Naive B cell (primary cell): ENCODE measurements at regions not wholly inside any gene's neighbourhood (a gene's known extent, or its start where the extent isn't known, plus 50 kb on each side); places are given as distances from the start of the nearest gene placed in this dataset.

Experiments used
- ATAC-seq, 2 donors: fragments of 150-1000 bp; cut with Tn5 transposase; 2 replicates each; pipeline ENCODE4 v1.10.0; 2021; ENCODE audit warnings: low read depth in 2 of 2, mild to moderate bottlenecking in 2 of 2, moderate library complexity in 2 of 2
- DNase-seq: peaks from one replicate; pipeline ENCODE4 v3.0.0; 2022
- H3K27ac Mint-ChIP-seq, 6 donors: one replicate each; pipeline ENCODE4 v1.8.0; 2020 to 2022; ENCODE audit warnings: mild to moderate bottlenecking in 6 of 6, mixed read lengths in 6 of 6, moderate library complexity in 5 of 6, inconsistent platforms in 2 of 6
- H3K27me3 Mint-ChIP-seq, 3 donors: one replicate each; pipeline ENCODE4 v1.8.0; 2021 to 2022; ENCODE audit warnings: mixed read lengths in 3 of 3, mild to moderate bottlenecking in 1 of 3
- H3K36me3 Mint-ChIP-seq, 2 donors: one replicate each; pipeline ENCODE4 v1.8.0; 2020 to 2022; ENCODE audit warnings: mixed read lengths in 2 of 2, inconsistent platforms in 1 of 2, mild to moderate bottlenecking in 1 of 2
- H3K4me1 Mint-ChIP-seq, 3 donors: one replicate each; pipeline ENCODE4 v1.8.0; 2020 to 2022; ENCODE audit warnings: mixed read lengths in 3 of 3, inconsistent platforms in 1 of 3, mild to moderate bottlenecking in 1 of 3, moderate library complexity in 1 of 3
- H3K4me3 Mint-ChIP-seq, 8 donors: one replicate each; pipeline ENCODE4 v1.8.0; 2020 to 2022; ENCODE audit warnings: mild to moderate bottlenecking in 8 of 8, mixed read lengths in 8 of 8, moderate library complexity in 8 of 8, inconsistent platforms in 2 of 8
- H3K9me3 Mint-ChIP-seq, 7 donors: one replicate each; pipeline ENCODE4 v1.8.0; 2020 to 2022; ENCODE audit warnings: mixed read lengths in 7 of 7, mild to moderate bottlenecking in 5 of 7, inconsistent platforms in 2 of 7, moderate library complexity in 1 of 7

DNA sequence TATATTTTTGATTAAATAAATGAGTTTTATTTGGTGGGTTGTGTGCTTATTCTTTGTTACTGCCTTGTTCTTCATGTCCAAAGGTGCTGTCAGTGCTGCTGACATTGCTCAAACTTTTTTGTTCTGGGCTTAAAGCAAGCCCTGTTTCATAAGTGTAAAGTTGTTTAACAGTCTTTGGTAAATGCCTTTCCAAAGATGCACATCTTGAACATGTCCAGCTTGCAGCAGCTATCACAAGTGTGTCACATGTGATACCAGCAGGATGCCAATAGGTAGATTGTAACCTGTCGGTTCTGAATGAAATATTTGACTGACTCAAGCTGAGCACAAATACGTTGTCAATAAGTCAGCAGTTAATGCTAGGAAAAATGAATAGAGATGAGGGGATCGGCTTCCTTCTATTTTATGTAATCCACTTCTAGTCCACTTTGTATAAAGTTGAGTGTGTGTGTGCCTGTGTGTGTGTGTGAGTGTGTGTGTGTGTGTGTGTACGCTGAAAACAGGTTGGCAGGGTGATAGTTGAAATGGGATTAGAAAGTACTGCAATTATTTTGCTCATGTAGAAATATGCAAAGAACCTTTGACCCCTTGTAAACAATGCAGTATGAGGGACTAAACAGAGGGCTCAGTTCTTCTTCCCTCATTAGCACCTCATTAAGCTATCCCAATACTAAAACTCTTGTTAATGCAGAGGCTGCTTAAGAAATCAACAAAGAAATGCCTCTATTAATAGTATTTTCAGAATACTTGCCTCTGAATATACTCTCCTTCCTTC lies 986.5 kb downstream of the TUSC7 start:
- DNase-seq (no peak), ATAC-seq (no peak)
- H3K4me3 Mint-ChIP-seq = no peak overlapping the region
- no peak overlapping the region for H3K27ac Mint-ChIP-seq
- H3K36me3 Mint-ChIP-seq = no peaks in the 10 kb centered on the region
- H3K9me3 Mint-ChIP-seq = peaks cover 0 to 18% (median 3%) of the 10 kb centered on the region in 7 donors
- H3K27me3 Mint-ChIP-seq = peaks cover 0 to 13% (median 4%) of the 10 kb centered on the region in 3 donors
- H3K4me1 Mint-ChIP-seq = no peaks in the 10 kb centered on the region

DNA sequence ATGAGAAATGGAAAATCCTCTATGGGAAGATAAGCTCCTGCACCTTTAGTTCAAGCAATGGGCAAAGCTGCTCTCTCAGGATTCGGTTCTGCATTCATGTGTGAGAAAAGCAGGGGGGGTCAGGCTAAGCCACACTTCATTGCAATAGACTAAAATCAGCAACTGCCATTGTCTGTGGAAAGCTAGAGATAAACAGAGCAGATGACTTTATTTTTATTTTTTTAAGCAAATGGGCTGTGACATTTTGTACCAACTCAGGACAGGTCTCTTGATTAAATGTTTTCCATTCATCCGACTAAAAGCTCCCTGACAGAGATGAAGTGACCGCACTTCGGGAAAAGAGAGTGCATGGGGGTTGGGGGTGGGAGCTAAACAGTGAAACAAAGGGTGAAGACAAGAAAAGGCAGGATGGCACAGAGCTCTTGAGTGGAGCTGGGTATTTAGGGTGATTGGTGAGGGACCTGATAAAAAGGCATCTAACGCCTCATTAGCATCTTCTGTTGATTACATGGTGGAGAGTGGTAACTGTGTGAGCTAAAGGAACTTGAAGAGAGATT lies 987.4 kb downstream of the TUSC7 start:
- no peak for DNase-seq
- H3K36me3 Mint-ChIP-seq = no peaks in the 10 kb centered on the region
- H3K27me3 Mint-ChIP-seq = peaks cover 0 to 13% (median 4%) of the 10 kb centered on the region in 3 donors
- no peaks in the 10 kb centered on the region for H3K4me1 Mint-ChIP-seq
- H3K9me3 Mint-ChIP-seq = peaks cover 0 to 18% (median 4%) of the 10 kb centered on the region in 7 donors
- no peak overlapping the region for H3K4me3 Mint-ChIP-seq
- no peak overlapping the region for H3K27ac Mint-ChIP-seq
- ATAC-seq = no peak

DNA sequence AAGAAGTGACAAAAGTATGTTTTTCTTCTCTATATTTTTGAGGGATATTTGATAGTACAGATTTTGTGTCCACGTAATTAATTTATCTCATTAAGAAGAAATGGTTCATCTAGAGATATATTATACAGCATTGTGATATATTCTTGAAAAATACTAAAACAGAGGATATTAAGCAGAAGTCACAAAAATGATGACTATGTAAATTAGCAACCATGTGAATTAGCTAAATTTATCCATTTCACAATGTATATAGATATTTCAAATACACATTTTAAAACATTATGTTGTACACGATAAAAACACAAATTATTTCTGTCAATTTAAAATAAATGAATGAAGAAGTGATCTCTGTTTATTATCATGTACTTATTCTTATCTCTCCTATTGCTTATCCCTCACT lies 989.5 kb downstream of the TUSC7 start:
- Mint-ChIP-seq H3K36me3 (no peaks in the 10 kb centered on the region), H3K4me1 (no peaks in the 10 kb centered on the region), H3K27ac (no peak overlapping the region), H3K4me3 (no peak overlapping the region), H3K27me3 (peaks cover 0 to 13% (median 4%) of the 10 kb centered on the region in 3 donors), H3K9me3 (peaks cover 0 to 17% (median 4%) of the 10 kb centered on the region in 7 donors)
- no peak for DNase-seq
- ATAC-seq = no peak

DNA sequence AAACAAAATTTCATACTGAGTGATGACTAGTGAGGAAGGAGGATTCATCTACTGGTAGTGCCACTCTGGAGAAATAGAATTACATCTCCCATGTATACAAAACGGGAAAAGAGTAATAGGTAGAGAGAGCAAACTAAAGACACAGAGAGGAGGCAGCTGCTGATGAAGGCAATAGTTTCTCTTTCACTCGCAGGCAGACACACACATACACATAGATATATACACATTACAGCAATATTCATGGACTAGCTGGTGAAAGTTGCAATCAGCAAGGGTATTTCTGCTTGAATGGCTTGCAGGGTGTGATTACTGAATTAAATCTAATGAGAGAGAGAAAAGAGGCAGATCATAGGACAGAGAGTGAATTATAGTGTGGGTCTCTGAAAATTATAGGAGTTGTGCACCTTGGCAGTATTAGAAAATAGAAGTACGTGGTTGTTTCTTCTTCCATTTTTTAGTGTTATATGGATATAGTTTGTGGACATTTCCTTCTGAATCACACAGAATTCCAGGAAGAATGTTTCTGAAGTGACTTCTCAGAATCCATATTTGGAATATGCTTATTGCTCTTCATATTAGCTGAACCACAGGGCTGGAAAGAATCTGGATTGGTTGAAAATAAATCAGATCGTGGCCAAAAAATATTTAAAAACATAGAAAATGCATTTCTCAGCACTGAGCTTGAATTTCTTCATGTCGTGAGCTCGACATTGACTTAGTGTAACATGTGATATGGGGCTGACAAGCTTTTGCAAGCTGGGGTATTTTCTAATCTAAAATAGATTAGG lies 991.2 kb downstream of the TUSC7 start:
- DNase-seq (no peak), ATAC-seq (no peak)
- Mint-ChIP-seq H3K27ac (no peak overlapping the region), H3K4me1 (no peaks in the 10 kb centered on the region), H3K27me3 (peaks cover 0 to 13% (median 4%) of the 10 kb centered on the region in 3 donors), H3K9me3 (peaks cover 0 to 8% (median 4%) of the 10 kb centered on the region in 7 donors), H3K4me3 (no peak overlapping the region), H3K36me3 (no peaks in the 10 kb centered on the region)

DNA sequence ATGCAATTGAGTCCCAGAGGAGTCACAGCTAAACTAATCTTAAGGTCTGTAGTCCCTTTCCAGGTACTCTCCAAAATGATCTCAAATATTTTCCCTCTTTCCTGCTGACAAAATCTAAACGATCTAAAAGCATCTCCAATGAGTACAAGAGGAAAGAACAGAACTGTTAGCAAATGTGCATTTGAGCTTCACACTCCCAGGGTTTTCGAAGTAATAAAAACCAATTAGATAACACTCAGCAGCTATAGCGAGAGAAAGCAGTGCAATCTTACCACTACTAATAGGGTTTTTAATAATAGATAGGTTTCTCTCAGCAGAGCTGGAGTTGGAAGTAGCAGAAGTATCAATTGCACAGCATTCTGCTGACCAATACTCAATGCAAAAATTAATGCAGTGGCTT lies 995.4 kb downstream of the TUSC7 start:
- no peaks in the 10 kb centered on the region for H3K4me1 Mint-ChIP-seq
- no peak overlapping the region for H3K4me3 Mint-ChIP-seq
- ATAC-seq = no peak
- H3K9me3 Mint-ChIP-seq = peaks cover 0 to 8% (median 2%) of the 10 kb centered on the region in 7 donors
- H3K27ac Mint-ChIP-seq = no peak overlapping the region
- no peak for DNase-seq
- H3K27me3 Mint-ChIP-seq = peaks cover 0 to 5% (median 4%) of the 10 kb centered on the region in 3 donors
- H3K36me3 Mint-ChIP-seq = no peaks in the 10 kb centered on the region

DNA sequence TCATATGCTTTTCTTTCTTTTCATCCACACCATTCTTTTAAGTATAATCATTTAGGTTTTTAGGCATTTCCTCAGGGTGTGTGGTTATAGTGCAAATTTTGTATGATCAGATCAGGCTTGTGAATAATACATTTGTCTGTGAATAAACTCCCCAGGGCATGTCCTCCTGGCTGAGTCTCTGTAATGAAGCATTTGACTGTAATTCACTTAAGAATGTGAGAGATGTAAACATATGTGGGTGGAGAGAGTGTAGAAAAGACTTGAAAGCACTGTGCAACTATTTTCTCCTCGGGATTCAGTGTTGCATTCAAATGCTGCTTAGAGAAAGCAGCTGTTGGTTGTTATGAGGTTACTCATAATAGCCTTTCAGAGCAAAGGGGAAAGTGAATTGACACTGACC lies 996.5 kb downstream of the TUSC7 start:
- no peaks in the 10 kb centered on the region for H3K36me3 Mint-ChIP-seq
- no peaks in the 10 kb centered on the region for H3K4me1 Mint-ChIP-seq
- DNase-seq (no peak), ATAC-seq (no peak)
- no peak overlapping the region for H3K4me3 Mint-ChIP-seq
- no peak overlapping the region for H3K27ac Mint-ChIP-seq
- H3K9me3 Mint-ChIP-seq = peaks cover 0 to 3% (median 0%) of the 10 kb centered on the region in 7 donors
- peaks cover 0 to 7% (median 0%) of the 10 kb centered on the region in 3 donors for H3K27me3 Mint-ChIP-seq

DNA sequence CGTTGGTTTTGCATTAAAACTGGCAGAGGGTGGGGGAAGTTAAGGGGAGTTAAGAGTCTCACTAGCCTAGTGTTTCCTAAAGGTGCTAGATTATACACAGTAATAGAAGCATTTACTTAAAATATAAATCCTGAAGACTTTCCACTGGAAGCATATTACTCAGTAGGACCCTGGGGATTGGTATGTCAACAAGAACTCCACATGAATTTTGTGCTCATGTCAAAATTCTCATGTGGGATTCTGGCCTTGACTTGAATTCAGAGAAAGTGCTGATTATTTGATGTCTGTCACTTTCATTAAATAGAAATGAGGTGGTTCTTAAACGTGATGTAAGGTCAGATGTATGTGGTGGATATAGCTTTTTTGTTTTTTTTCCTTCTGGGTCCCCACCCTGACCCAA lies 997.2 kb downstream of the TUSC7 start:
- H3K27ac Mint-ChIP-seq = no peak overlapping the region
- H3K27me3 Mint-ChIP-seq = peaks cover 0 to 7% (median 0%) of the 10 kb centered on the region in 3 donors
- no peak for ATAC-seq
- H3K4me3 Mint-ChIP-seq = no peak overlapping the region
- H3K4me1 Mint-ChIP-seq = no peaks in the 10 kb centered on the region
- H3K9me3 Mint-ChIP-seq = peaks cover 0 to 3% (median 0%) of the 10 kb centered on the region in 7 donors
- no peaks in the 10 kb centered on the region for H3K36me3 Mint-ChIP-seq
- no peak for DNase-seq

DNA sequence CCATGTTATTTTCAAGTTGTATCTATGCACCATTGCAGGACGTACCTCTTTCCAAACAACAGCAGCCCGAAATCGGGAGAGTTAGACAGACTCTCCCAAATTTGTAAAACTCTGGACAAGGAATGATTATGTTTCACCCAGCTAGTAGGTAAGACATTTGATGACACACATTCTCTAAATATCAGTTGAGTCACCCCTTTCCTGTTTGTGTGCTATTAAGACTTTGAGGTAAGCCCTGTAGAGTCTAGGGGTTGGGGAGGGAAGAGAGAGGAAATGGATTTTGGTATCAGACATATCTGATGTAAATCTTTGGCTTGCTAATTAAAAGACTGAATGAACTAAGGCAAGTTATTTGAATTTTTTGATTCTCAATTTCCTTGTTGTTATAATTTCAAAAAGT lies 999.0 kb downstream of the TUSC7 start:
- H3K27ac Mint-ChIP-seq = no peak overlapping the region
- H3K4me1 Mint-ChIP-seq = no peaks in the 10 kb centered on the region
- no peaks in the 10 kb centered on the region for H3K36me3 Mint-ChIP-seq
- peaks cover 0 to under 1% (median 0%) of the 10 kb centered on the region in 7 donors for H3K9me3 Mint-ChIP-seq
- H3K27me3 Mint-ChIP-seq = peaks cover 0 to 7% (median 0%) of the 10 kb centered on the region in 3 donors
- ATAC-seq (no peak), DNase-seq (no peak)
- no peak overlapping the region for H3K4me3 Mint-ChIP-seq

DNA sequence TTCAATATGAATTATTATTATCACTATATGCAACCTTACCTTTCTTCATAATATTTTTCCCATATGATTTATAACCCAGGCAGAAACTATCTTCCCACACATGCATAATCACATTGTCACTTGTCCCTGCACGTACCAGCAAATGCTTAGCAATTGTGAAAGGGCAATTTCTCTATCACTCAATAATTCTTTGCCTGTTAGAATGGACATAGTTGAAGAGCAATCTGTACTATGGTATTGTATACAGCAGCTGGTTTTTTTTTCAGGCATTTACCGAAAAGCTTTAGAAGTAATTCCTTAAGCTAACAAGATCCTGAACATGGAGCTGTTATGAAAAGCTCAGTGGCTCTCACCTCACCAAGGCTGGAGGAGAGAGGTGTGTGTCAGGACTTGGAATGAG lies 999.5 kb downstream of the TUSC7 start:
- Mint-ChIP-seq H3K27me3 (peaks cover 0 to 7% (median 0%) of the 10 kb centered on the region in 3 donors), H3K27ac (no peak overlapping the region), H3K36me3 (no peaks in the 10 kb centered on the region), H3K4me1 (no peaks in the 10 kb centered on the region), H3K4me3 (no peak overlapping the region), H3K9me3 (no peaks in the 10 kb centered on the region)
- DNase-seq (no peak), ATAC-seq (no peak)

DNA sequence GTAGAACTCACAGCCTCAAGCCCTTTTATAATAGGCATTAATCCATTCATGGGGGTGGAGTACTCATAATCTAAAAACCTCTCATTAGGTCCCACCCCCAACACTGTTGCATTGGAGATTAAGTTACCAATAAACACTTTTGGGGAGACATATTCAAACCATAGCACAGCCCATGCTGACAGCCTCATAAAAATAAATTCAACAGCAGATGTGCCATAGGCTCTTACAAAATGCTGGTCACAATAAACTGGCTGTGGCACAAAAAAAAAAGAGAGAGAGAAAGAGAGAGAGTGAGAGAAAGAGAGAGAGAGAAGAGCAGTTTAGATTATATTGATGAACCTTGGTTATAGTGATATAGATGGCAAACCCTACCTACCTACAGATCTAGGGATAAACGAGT lies 1000.9 kb downstream of the TUSC7 start:
- no peaks in the 10 kb centered on the region for H3K36me3 Mint-ChIP-seq
- DNase-seq = no peak
- H3K27me3 Mint-ChIP-seq = peaks cover 0 to 7% (median 0%) of the 10 kb centered on the region in 3 donors
- no peaks in the 10 kb centered on the region for H3K9me3 Mint-ChIP-seq
- ATAC-seq = no peak
- no peak overlapping the region for H3K27ac Mint-ChIP-seq
- no peaks in the 10 kb centered on the region for H3K4me1 Mint-ChIP-seq
- no peak overlapping the region for H3K4me3 Mint-ChIP-seq

DNA sequence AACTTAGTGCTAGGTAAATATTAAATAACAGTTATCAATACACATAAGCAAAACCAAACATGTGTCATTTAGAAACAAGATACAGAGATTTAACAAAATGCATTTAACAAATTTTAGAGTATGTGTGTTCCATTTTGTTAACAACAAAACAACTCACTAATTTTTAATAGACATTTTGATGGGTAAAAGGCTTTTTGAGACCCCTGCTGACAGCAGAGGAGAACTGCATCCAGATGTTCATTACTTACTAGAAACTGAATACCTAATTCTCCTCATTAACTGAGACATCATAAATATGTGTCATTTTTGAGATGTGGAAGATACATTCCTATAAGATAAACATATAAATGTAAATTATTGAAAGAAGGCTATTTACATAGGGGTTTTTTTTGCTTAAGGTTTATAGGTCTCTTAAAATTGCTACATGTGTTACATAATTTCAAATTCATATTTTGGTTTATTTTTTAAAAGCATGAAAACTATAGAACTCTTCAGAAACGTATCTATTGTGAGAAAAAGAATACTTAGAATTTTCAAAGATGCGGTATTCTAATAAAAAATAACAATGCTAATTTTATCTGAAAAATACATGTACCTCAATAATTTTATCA lies 1009.8 kb downstream of the TUSC7 start:
- H3K4me3 Mint-ChIP-seq = no peak overlapping the region
- H3K9me3 Mint-ChIP-seq = peaks cover 0 to 1% (median 0%) of the 10 kb centered on the region in 7 donors
- H3K27ac Mint-ChIP-seq = no peak overlapping the region
- ATAC-seq = no peak
- H3K4me1 Mint-ChIP-seq = peaks cover 0 to 6% (median 0%) of the 10 kb centered on the region in 3 donors
- no peak for DNase-seq
- H3K36me3 Mint-ChIP-seq = no peaks in the 10 kb centered on the region
- H3K27me3 Mint-ChIP-seq = no peaks in the 10 kb centered on the region

DNA sequence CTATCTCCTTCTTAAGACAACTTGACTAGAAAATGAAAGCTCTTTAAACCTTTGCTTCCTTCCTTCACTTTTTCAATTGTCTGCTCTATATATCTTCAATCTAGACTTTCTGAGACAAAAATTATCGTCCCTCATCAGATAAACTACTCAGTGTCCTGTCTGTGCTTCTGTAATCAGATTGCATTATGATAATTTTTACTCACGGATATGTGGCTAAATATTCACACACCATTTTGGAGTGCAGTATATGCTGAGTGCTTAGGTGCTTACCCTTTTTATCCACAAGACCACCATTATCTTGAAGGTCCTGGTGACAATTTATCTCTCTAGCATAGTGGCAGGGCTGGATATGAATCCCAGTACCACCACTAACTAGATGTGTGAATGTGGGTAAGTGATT lies 1012.3 kb downstream of the TUSC7 start:
- DNase-seq = no peak
- H3K36me3 Mint-ChIP-seq = no peaks in the 10 kb centered on the region
- peaks cover 0 to 6% (median 0%) of the 10 kb centered on the region in 3 donors for H3K4me1 Mint-ChIP-seq
- ATAC-seq = no peak
- no peak overlapping the region for H3K4me3 Mint-ChIP-seq
- H3K27ac Mint-ChIP-seq = no peak overlapping the region
- H3K27me3 Mint-ChIP-seq = no peaks in the 10 kb centered on the region
- H3K9me3 Mint-ChIP-seq = peaks cover 0 to 1% (median 0%) of the 10 kb centered on the region in 7 donors

DNA sequence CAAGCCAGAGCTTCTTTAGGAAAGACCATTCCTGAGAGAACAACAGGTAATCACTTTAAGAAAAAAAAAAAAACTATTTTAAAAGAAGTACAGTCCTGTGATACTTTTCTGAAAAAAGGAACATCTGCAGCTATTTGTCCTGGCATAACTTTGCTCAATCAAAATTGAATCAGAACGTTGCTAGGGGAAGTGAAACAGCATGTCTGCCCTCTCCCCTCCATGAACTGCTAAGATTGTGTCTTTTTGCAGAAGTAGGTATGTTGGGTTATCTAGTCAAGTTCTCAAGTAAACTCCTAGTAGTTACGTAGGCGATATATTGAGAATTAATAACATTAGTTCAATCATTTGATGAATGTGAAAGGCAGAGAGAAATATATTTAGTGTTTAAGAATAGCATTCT lies 1013.3 kb downstream of the TUSC7 start:
- DNase-seq (no peak), ATAC-seq (peak; percentile 77 to 78)

More for the DNA sequence above, 1013.3 kb downstream of the TUSC7 start:
- peaks cover 0 to 6% (median 0%) of the 10 kb centered on the region in 3 donors for H3K4me1 Mint-ChIP-seq
- peak overlapping the region in 2 of 6 donors; percentile 24 to 83 for H3K27ac Mint-ChIP-seq
- H3K4me3 Mint-ChIP-seq = no peak overlapping the region
- H3K9me3 Mint-ChIP-seq = peaks cover 0 to 1% (median 0%) of the 10 kb centered on the region in 7 donors
- H3K27me3 Mint-ChIP-seq = no peaks in the 10 kb centered on the region
- no peaks in the 10 kb centered on the region for H3K36me3 Mint-ChIP-seq
